ENCODE measurements at regions not wholly inside any gene's neighbourhood (a gene's known extent, or its start where the extent isn't known, plus 50 kb on each side); places are given as distances from the start of the nearest gene placed in this dataset.

- no peaks in the 10 kb centered on the region for H3K36me3 ChIP-seq (ENCODE audit: insufficient read depth in 1 of 2, low read depth in 1 of 2)
- no peak for ATAC-seq
- 62 to 74% (median 66%) methylated on average over 5 of the region's 5 CpGs for WGBS, 3 donors
- H3K27ac ChIP-seq, result no peak overlapping the region
- no peaks in the 10 kb centered on the region for H3K4me1 ChIP-seq
- H3K4me3 ChIP-seq, result no peak overlapping the region
- intact Hi-C loops (cut with DNase I), result no loop called here
- H3K9me3 ChIP-seq, result no peaks in the 10 kb centered on the region
- no peaks in the 10 kb centered on the region for H3K27me3 ChIP-seq (ENCODE audit: insufficient read depth in 3 of 3, low read length in 2 of 3)
- TF ChIP-seq CTCF (IDR thresholded peaks at IDR 0.05), result no peak
- no peak for DNase-seq
Observed at GRCh38 chr16:54400261-54400660, 113.7 kb upstream of the IRX3 start.

GRCh38 chr16:54398986-54399385 lies 112.4 kb upstream of the IRX3 start:
- no peaks in the 10 kb centered on the region for H3K27me3 ChIP-seq (ENCODE audit: insufficient read depth in 3 of 3, low read length in 2 of 3)
- H3K36me3 ChIP-seq (ENCODE audit: insufficient read depth in 1 of 2, low read depth in 1 of 2), result no peaks in the 10 kb centered on the region
- WGBS, 3 donors, result 95 to 100% (median 96%) methylated on average over 3 of the region's 3 CpGs
- no peak overlapping the region for H3K27ac ChIP-seq
- no peak for TF ChIP-seq CTCF (IDR thresholded peaks at IDR 0.05)
- no peaks in the 10 kb centered on the region for H3K9me3 ChIP-seq
- no peaks in the 10 kb centered on the region for H3K4me1 ChIP-seq
- intact Hi-C loops (cut with DNase I), result no loop called here
- DNase-seq, result no peak
- no peak for ATAC-seq
- no peak overlapping the region for H3K4me3 ChIP-seq

GRCh38 chr16:54397838-54398237 lies 111.3 kb upstream of the IRX3 start:
- 77 to 81% (median 78%) methylated on average over 3 of the region's 3 CpGs for WGBS, 3 donors

GRCh38 chr16:54397190-54397835 lies 110.7 kb upstream of the IRX3 start:
- no peaks in the 10 kb centered on the region for H3K9me3 ChIP-seq
- H3K4me3 ChIP-seq, result no peak overlapping the region
- no peaks in the 10 kb centered on the region for H3K4me1 ChIP-seq
- H3K27ac ChIP-seq, result no peak overlapping the region
- no peaks in the 10 kb centered on the region for H3K36me3 ChIP-seq (ENCODE audit: insufficient read depth in 1 of 2, low read depth in 1 of 2)
- TF ChIP-seq CTCF (IDR thresholded peaks at IDR 0.05), result no peak
- WGBS, 3 donors, result 78% methylated on average over 11 of the region's 11 CpGs
- intact Hi-C loops (cut with DNase I), result no loop called here
- H3K27me3 ChIP-seq (ENCODE audit: insufficient read depth in 3 of 3, low read length in 2 of 3), result no peaks in the 10 kb centered on the region
- DNase-seq (no peak), ATAC-seq (no peak)

More at GRCh38 chr16:54397838-54398237, 111.3 kb upstream of the IRX3 start:
- Histone ChIP-seq H3K4me1 (no peaks in the 10 kb centered on the region), H3K27me3 (ENCODE audit: insufficient read depth in 3 of 3, low read length in 2 of 3) (no peaks in the 10 kb centered on the region), H3K36me3 (ENCODE audit: insufficient read depth in 1 of 2, low read depth in 1 of 2) (no peaks in the 10 kb centered on the region), H3K27ac (no peak overlapping the region), H3K9me3 (no peaks in the 10 kb centered on the region), H3K4me3 (no peak overlapping the region)
- ATAC-seq, result no peak
- TF ChIP-seq CTCF (IDR thresholded peaks at IDR 0.05), result no peak
- DNase-seq, result no peak
- intact Hi-C loops (cut with DNase I), result no loop called here

Measured in psoas muscle (tissue), 7 donors.